Hepatocyte (in vitro differentiated cells): ENCODE measurements at regions not wholly inside any gene's neighbourhood (a gene's known extent, or its start where the extent isn't known, plus 50 kb on each side); places are given as distances from the start of the nearest gene placed in this dataset.

ENCODE experiments used
- EZH2 ChIP-seq: fragments of 200-600 bp; sonication (generic); IDR thresholded peaks from 2 replicates; pipeline ENCODE4 v1.6.1; 2016; ENCODE audit warnings: antibody characterized with exemption, mild to moderate bottlenecking, borderline replicate concordance
- TF ChIP-seq, protein P1 (sequence below): fragments of 200-600 bp; sonication (generic); IDR thresholded peaks from 2 replicates; pipeline ENCODE4 v1.5.1; 2016; ENCODE audit warnings: antibody characterized with exemption, mild to moderate bottlenecking; ENCODE audit not compliant: poor library complexity

DNA sequence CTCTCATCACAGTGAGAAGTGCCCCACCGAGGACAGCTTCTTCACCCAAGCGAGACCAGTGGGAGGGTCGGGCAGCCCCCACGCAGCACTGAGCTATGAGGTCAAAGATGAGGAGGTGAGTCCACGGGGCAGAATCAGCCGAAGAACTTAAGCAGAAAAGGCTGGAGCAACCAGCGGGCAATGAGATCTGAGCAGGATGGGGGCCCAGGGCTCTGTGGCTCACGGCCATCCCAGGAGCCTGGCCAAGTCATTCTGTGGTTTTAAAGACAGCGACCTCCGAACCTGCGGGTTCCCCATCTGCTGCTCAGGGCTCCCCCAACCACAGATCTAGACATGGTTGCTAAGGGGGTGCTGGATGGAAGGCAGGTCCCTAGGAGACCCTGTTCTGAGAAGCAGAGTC is 202.6 kb downstream of the RBFOX3 start:
- TF ChIP-seq, protein P1, sequence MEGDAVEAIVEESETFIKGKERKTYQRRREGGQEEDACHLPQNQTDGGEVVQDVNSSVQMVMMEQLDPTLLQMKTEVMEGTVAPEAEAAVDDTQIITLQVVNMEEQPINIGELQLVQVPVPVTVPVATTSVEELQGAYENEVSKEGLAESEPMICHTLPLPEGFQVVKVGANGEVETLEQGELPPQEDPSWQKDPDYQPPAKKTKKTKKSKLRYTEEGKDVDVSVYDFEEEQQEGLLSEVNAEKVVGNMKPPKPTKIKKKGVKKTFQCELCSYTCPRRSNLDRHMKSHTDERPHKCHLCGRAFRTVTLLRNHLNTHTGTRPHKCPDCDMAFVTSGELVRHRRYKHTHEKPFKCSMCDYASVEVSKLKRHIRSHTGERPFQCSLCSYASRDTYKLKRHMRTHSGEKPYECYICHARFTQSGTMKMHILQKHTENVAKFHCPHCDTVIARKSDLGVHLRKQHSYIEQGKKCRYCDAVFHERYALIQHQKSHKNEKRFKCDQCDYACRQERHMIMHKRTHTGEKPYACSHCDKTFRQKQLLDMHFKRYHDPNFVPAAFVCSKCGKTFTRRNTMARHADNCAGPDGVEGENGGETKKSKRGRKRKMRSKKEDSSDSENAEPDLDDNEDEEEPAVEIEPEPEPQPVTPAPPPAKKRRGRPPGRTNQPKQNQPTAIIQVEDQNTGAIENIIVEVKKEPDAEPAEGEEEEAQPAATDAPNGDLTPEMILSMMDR, result no peak
- no peak for TF ChIP-seq EZH2
